Heart left ventricle (tissue), 16 donors: ENCODE measurements at regions not wholly inside any gene's neighbourhood (a gene's known extent, or its start where the extent isn't known, plus 50 kb on each side); places are given as distances from the start of the nearest gene placed in this dataset.

Source experiments
- ATAC-seq, 4 donors: fragments of 200-7000 bp; cut with Tn5 transposase; one replicate each; pipeline ENCODE4 v1.9.1; 2020 to 2022; ENCODE audit warnings: moderate library complexity in 4 of 4, mild to moderate bottlenecking in 3 of 4, moderate number of reproducible peaks in 1 of 4
- DNase-seq, 5 donors: peaks; one replicate each; pipeline ENCODE4 v3.0.0-alpha.2; 2020
- H3K27ac ChIP-seq, 12 donors: fragments of 200-600 bp; sonication (generic) in 4 of 12; one replicate each; pipeline versions ENCODE4 v1.5.0 to v1.8.0; 2016 to 2022; ENCODE audit warnings: mild to moderate bottlenecking in 2 of 12
- H3K27me3 ChIP-seq, 9 donors: fragments of 200-600 bp; sonication (generic) in 2 of 9; one replicate each; pipeline versions ENCODE4 v1.5.1 to v1.8.0; 2016 to 2022; ENCODE audit warnings: mild to moderate bottlenecking in 3 of 9
- H3K36me3 ChIP-seq, 9 donors: fragments of 200-600 bp; sonication (generic) in 2 of 9; one replicate each; pipeline versions ENCODE4 v1.5.0 to v1.8.0; 2018 to 2022; ENCODE audit warnings: mild to moderate bottlenecking in 2 of 9
- H3K4me1 ChIP-seq, 12 donors: fragments of 200-600 bp; sonication (generic) in 4 of 12; one replicate each; pipeline versions ENCODE4 v1.5.0 to v1.8.0; 2016 to 2022; ENCODE audit warnings: mild to moderate bottlenecking in 3 of 12
- H3K4me3 ChIP-seq, 12 donors: fragments of 200-600 bp; sonication (generic) in 4 of 12; one replicate each; pipeline versions ENCODE4 v1.5.0 to v1.8.0; 2017 to 2022; ENCODE audit warnings: mild to moderate bottlenecking in 9 of 12, moderate library complexity in 4 of 12
- H3K9me3 ChIP-seq, 12 donors: fragments of 200-600 bp; sonication (generic) in 4 of 12; one replicate each; pipeline versions ENCODE4 v1.5.0 to v1.8.0; 2016 to 2022; ENCODE audit warnings: mild to moderate bottlenecking in 1 of 12
- CTCF ChIP-seq, 12 donors: fragments of 200-600 bp; sonication (generic) in 4 of 12; IDR thresholded peaks; one replicate each; pipeline versions ENCODE4 v1.5.0 to v1.8.0; 2018 to 2022; ENCODE audit warnings: antibody characterized with exemption in 12 of 12, mild to moderate bottlenecking in 5 of 12
- POLR2A ChIP-seq, 2 donors: fragments of 450-650 bp; IDR thresholded peaks; one replicate each; pipeline ENCODE4 v1.6.1; 2017; ENCODE audit warnings: antibody characterized with exemption in 2 of 2, mild to moderate bottlenecking in 2 of 2, moderate library complexity in 2 of 2
- WGBS, 4 donors: extraction: QIAGEN DNeasy Blood & Tissue Kit in 2 of 4; methylation state at CpG; one replicate each; pipeline versions ENCODE4 v1.1.5 to v1.1.7; 2013 to 2018; 5-methylcytosine and 5-hydroxymethylcytosine counted together
- intact Hi-C, 10 donors: fragments of 100-400 bp; cut with DNase I; formaldehyde crosslinking; loops; one replicate each; pipeline versions ENCODE4 v1.11.1 to v1.14.2; 2022
- donor health status: ischemic (EF 13 %, LVEDD 7.1; RV severe dilation, severe dysfunction).
- donor health status: healthy with polysubstance abuse.
- donor health status: DM: no; HTN: yes; CAD: no.
- donor health status: DM: no; HTN: no; CAD: no.
- donor health status: ischemic (EF 25% LVEDD 6.9; RV normal size, moderate dysfunction).
- donor health status: ischemic (EF 25% LVEDD 5.7; RV mildly dilated, moderate dysfunction).
- donor health status: healthy.
- donor health status: DM: yes; HTN: yes; CAD: no.
- donor health status: ischemic (EF 35%, LVEDD 5.7; RV mildly dilated, moderate dysfunction).
- donor health status: nonischemic (EF 11% LVEDD 7.7; RV severe dilation, severe dysfunction).
- donor health status: DM: yes; HTN: yes; CAD: no.
- donor health status: PGD.
- donor health status: ischemic (EF 29% LVEDD 5.4; RV normal size, mild dysfunction).
- donor health status: nonischemic (EF 23%, LVEDD 6.1; RV moderate dilation, normal function).

DNA sequence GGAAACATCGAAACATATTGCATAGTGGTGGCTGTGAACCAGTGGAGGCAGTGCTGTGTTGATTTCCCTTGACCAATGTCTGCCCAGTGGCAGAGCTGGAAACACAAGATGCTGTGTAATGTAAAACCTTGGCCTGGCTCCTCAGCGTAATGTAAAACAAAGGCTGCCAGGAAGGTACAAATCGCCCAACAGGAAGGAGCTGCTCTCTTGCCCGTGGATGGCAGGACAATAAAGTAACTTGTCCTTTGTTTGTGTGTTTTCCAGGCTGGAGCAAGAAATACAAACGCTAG is 143.4 kb downstream of the PALM2AKAP2 start:
- Histone ChIP-seq H3K36me3 (peaks cover 0 to 22% (median 0%) of the 10 kb centered on the region in 9 donors), H3K4me1 (peaks cover 0 to 28% (median 19%) of the 10 kb centered on the region in 12 donors), H3K4me3 (no peak overlapping the region), H3K27ac (peak overlapping the region in 1 of 12 donors; percentile 33), H3K9me3 (no peaks in the 10 kb centered on the region), H3K27me3 (no peaks in the 10 kb centered on the region)
- no peak for TF ChIP-seq CTCF (IDR thresholded peaks at IDR 0.05)
- TF ChIP-seq POLR2A (IDR thresholded peaks at IDR 0.05), result no peak
- no peak for ATAC-seq
- DNase-seq, result no peak
- intact Hi-C loops, result loop anchor here in 1 of 10 donors (5.0 kb wide), 1 partner anchor 39 kb away; no protein-coding TSS in a partner anchor
- WGBS, 4 donors, result 63 to 68% (median 66%) methylated on average over 5 of the region's 5 CpGs

GRCh38 chr9:109923806-109924205 is 143.8 kb downstream of the PALM2AKAP2 start:
- H3K27ac ChIP-seq, result peak overlapping the region in 1 of 12 donors; percentile 33
- H3K4me3 ChIP-seq, result no peak overlapping the region
- no peaks in the 10 kb centered on the region for H3K9me3 ChIP-seq
- H3K27me3 ChIP-seq, result no peaks in the 10 kb centered on the region
- DNase-seq (no peak), ATAC-seq (no peak)
- H3K4me1 ChIP-seq, result peaks cover 0 to 25% (median 15%) of the 10 kb centered on the region in 12 donors
- H3K36me3 ChIP-seq, result peaks cover 0 to 23% (median 0%) of the 10 kb centered on the region in 9 donors
- TF ChIP-seq CTCF (IDR thresholded peaks at IDR 0.05), result no peak
- no peak for TF ChIP-seq POLR2A (IDR thresholded peaks at IDR 0.05)
- WGBS, 4 donors, result 78 to 80% (median 79%) methylated on average over 3 of the region's 3 CpGs
- intact Hi-C loops, result loop anchor here in 1 of 10 donors (5.0 kb wide), 1 partner anchor 38 kb away; no protein-coding TSS in a partner anchor

- ATAC-seq (no peak), DNase-seq (no peak)
- Histone ChIP-seq H3K36me3 (peaks cover 0 to 28% (median 0%) of the 10 kb centered on the region in 9 donors), H3K27me3 (no peaks in the 10 kb centered on the region), H3K27ac (no peak overlapping the region), H3K9me3 (no peaks in the 10 kb centered on the region), H3K4me3 (no peak overlapping the region), H3K4me1 (peaks cover 0 to 21% (median 9%) of the 10 kb centered on the region in 12 donors)
- intact Hi-C loops, result no loop called here
- TF ChIP-seq POLR2A (IDR thresholded peaks at IDR 0.05), result no peak
- WGBS, 4 donors, result 79 to 90% (median 82%) methylated on average over 2 of the region's 2 CpGs
Measured at GRCh38 chr9:109925799-109926198, 145.8 kb downstream of the PALM2AKAP2 start.

GRCh38 chr9:109926421-109926869 is 146.4 kb downstream of the PALM2AKAP2 start:
- intact Hi-C loops, result no loop called here
- Histone ChIP-seq H3K4me1 (peaks cover 0 to 21% (median 9%) of the 10 kb centered on the region in 12 donors), H3K27me3 (no peaks in the 10 kb centered on the region), H3K27ac (no peak overlapping the region), H3K4me3 (no peak overlapping the region), H3K9me3 (no peaks in the 10 kb centered on the region), H3K36me3 (peaks cover 0 to 28% (median 0%) of the 10 kb centered on the region in 9 donors)
- ATAC-seq, result peak in 3 of 4 donors; percentile 19 to 50 (median 42)
- DNase-seq, result peak in 1 of 5 donors; percentile 34
- 75 to 92% (median 78%) methylated on average over 3 of the region's 3 CpGs for WGBS, 4 donors
- no peak for TF ChIP-seq CTCF (IDR thresholded peaks at IDR 0.05)
- no peak for TF ChIP-seq POLR2A (IDR thresholded peaks at IDR 0.05)

- TF ChIP-seq POLR2A (IDR thresholded peaks at IDR 0.05), result no peak
- TF ChIP-seq CTCF (IDR thresholded peaks at IDR 0.05), result no peak
- Histone ChIP-seq H3K27ac (no peak overlapping the region), H3K36me3 (peaks cover 0 to 38% (median 5%) of the 10 kb centered on the region in 9 donors), H3K9me3 (no peaks in the 10 kb centered on the region), H3K27me3 (no peaks in the 10 kb centered on the region), H3K4me3 (no peak overlapping the region), H3K4me1 (peaks cover 0 to 16% (median 0%) of the 10 kb centered on the region in 12 donors)
- ATAC-seq (no peak), DNase-seq (no peak)
- intact Hi-C loops, result no loop called here
- WGBS, 4 donors, result 95 to 98% (median 95%) methylated on average over 7 of the region's 7 CpGs
Measured at GRCh38 chr9:109931623-109932022, 151.6 kb downstream of the PALM2AKAP2 start.
